ENCODE measurements at regions not wholly inside any gene's neighbourhood (a gene's known extent, or its start where the extent isn't known, plus 50 kb on each side); places are given as distances from the start of the nearest gene placed in this dataset.

DNA sequence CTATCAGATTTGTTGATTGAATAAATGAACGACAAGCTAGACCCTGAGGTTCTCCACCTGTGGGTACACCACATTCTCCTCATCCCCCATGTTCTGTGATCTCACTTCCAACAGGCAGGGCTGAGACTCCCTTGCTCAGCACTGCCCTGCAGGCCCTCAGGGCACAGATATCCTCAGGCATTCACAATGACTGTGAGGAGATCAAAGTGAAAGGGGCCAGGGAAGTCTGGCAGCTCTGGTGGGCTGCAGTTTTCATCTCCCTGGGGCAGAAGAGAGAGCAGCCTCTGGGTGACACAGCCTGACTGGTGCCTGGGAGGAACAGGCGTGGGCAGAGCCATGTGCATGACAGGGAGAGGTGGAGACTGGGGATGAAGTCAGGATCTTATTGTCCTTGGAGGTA, 142.4 kb upstream of the C9orf72 start:
- Histone ChIP-seq H3K36me3 (no peaks in the 10 kb centered on the region), H3K4me1 (no peaks in the 10 kb centered on the region), H3K27me3 (peaks cover 0 to 14% (median 0%) of the 10 kb centered on the region in 9 donors), H3K9me3 (no peaks in the 10 kb centered on the region), H3K4me3 (no peak overlapping the region), H3K27ac (no peak overlapping the region)
- no peak for ATAC-seq
- intact Hi-C loops (cut with DNase I), result no loop called here
- WGBS, 4 donors, result 66 to 76% (median 70%) methylated on average over 2 of the region's 2 CpGs
- no peak for DNase-seq
- no peak for TF ChIP-seq POLR2A (IDR thresholded peaks at IDR 0.05)
- TF ChIP-seq, protein P1, sequence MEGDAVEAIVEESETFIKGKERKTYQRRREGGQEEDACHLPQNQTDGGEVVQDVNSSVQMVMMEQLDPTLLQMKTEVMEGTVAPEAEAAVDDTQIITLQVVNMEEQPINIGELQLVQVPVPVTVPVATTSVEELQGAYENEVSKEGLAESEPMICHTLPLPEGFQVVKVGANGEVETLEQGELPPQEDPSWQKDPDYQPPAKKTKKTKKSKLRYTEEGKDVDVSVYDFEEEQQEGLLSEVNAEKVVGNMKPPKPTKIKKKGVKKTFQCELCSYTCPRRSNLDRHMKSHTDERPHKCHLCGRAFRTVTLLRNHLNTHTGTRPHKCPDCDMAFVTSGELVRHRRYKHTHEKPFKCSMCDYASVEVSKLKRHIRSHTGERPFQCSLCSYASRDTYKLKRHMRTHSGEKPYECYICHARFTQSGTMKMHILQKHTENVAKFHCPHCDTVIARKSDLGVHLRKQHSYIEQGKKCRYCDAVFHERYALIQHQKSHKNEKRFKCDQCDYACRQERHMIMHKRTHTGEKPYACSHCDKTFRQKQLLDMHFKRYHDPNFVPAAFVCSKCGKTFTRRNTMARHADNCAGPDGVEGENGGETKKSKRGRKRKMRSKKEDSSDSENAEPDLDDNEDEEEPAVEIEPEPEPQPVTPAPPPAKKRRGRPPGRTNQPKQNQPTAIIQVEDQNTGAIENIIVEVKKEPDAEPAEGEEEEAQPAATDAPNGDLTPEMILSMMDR (IDR thresholded peaks at IDR 0.05), result no peak

DNA sequence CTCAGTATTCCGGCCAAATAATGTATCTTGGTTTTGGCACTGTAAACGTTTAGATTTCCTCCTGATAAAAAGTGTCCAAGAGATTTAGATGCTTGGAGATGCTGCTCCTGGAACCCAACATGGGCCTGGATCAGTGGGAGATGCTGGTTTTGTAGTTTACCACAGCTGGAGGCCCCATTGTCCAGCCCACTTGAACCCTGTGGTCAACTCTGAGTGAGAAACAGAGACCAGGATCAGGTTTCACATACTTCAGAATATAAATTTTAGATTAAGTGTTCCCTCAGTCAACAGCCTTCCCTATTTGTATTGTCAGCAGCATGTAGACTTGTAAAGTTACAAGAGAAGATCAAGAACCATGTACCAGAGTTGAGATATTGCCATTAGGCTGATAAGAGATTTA, 144.7 kb upstream of the C9orf72 start:
- 61 to 75% (median 65%) methylated on average over 2 of the region's 2 CpGs for WGBS, 4 donors
- intact Hi-C loops (cut with DNase I), result no loop called here

GRCh38 chr9:27719711-27720110, 146.4 kb upstream of the C9orf72 start:
- Histone ChIP-seq H3K27me3 (peaks cover 0 to 11% (median 0%) of the 10 kb centered on the region in 9 donors), H3K4me3 (no peak overlapping the region), H3K27ac (no peak overlapping the region), H3K9me3 (no peaks in the 10 kb centered on the region), H3K4me1 (no peaks in the 10 kb centered on the region), H3K36me3 (no peaks in the 10 kb centered on the region)
- TF ChIP-seq, protein P1 (IDR thresholded peaks at IDR 0.05), result no peak
- no peak for TF ChIP-seq POLR2A (IDR thresholded peaks at IDR 0.05)
- no peak for ATAC-seq
- no peak for DNase-seq
- intact Hi-C loops (cut with DNase I), result loop anchor here in 1 of 10 donors (10.0 kb wide), 1 partner anchor 355 kb away; no protein-coding TSS in a partner anchor
- WGBS, 4 donors, result 85 to 88% (median 87%) methylated on average over 2 of the region's 2 CpGs

More for the DNA sequence above, 144.7 kb upstream of the C9orf72 start:
- H3K27ac ChIP-seq, result no peak overlapping the region
- H3K4me1 ChIP-seq, result no peaks in the 10 kb centered on the region
- H3K27me3 ChIP-seq, result peaks cover 0 to 14% (median 0%) of the 10 kb centered on the region in 9 donors
- no peaks in the 10 kb centered on the region for H3K36me3 ChIP-seq
- TF ChIP-seq, protein P1 (IDR thresholded peaks at IDR 0.05), result no peak
- DNase-seq (no peak), ATAC-seq (no peak)
- no peak overlapping the region for H3K4me3 ChIP-seq
- H3K9me3 ChIP-seq, result no peaks in the 10 kb centered on the region

GRCh38 chr9:27722866-27723265, 149.6 kb upstream of the C9orf72 start:
- Histone ChIP-seq H3K27ac (no peak overlapping the region), H3K9me3 (no peaks in the 10 kb centered on the region), H3K36me3 (no peaks in the 10 kb centered on the region), H3K27me3 (peaks cover 0 to 7% (median 0%) of the 10 kb centered on the region in 9 donors), H3K4me1 (no peaks in the 10 kb centered on the region), H3K4me3 (no peak overlapping the region)
- DNase-seq (no peak), ATAC-seq (no peak)
- intact Hi-C loops (cut with DNase I), result loop anchor here in 1 of 10 donors (10.0 kb wide), 1 partner anchor 352 kb away; no protein-coding TSS in a partner anchor
- TF ChIP-seq POLR2A (IDR thresholded peaks at IDR 0.05), result no peak
- TF ChIP-seq, protein P1 (IDR thresholded peaks at IDR 0.05), result no peak
